Keratinocyte (primary cell): ENCODE measurements at regions not wholly inside any gene's neighbourhood (a gene's known extent, or its start where the extent isn't known, plus 50 kb on each side); places are given as distances from the start of the nearest gene placed in this dataset.

Experiments
- DNase-seq: peaks from one replicate; pipeline ENCODE4 v3.0.0-alpha.2; 2011; ENCODE audit warnings: low read depth, missing footprints, low spot score
- FAIRE-seq: peaks from 2 replicates; lab custom pipeline; 2011; peaks lifted over from hg19 to GRCh38; lab: Jason Lieb, UNC
- H2AFZ ChIP-seq: 2 replicates; pipeline ENCODE4 v1.6.0; 2012; ENCODE audit warnings: low read length, control low read depth, inconsistent platforms; ENCODE audit not compliant: control insufficient read depth
- H3K27ac ChIP-seq: 2 replicates; pipeline ENCODE4 v1.5.1; 2011; ENCODE audit warnings: low read length; ENCODE audit not compliant: control insufficient read depth, insufficient read depth
- H3K27me3 ChIP-seq: 3 replicates; pipeline ENCODE4 v1.6.0; 2011; ENCODE audit warnings: low read length; ENCODE audit not compliant: control insufficient read depth, insufficient read depth; ENCODE audit errors: extremely low read depth
- H3K36me3 ChIP-seq, 2 experiments: 2 replicates in 1 of 2; 3 replicates in 1 of 2; pipeline ENCODE4 v1.5.1; 2011; ENCODE audit warnings: low read length in 2 of 2, mild to moderate bottlenecking in 1 of 2; ENCODE audit not compliant: control insufficient read depth in 2 of 2, insufficient read depth in 2 of 2; ENCODE audit errors: extremely low read depth in 1 of 2
- H3K4me1 ChIP-seq: 3 replicates; pipeline ENCODE4 v1.5.1; 2011; ENCODE audit warnings: low read length; ENCODE audit not compliant: control insufficient read depth, insufficient read depth; ENCODE audit errors: extremely low read depth
- H3K4me2 ChIP-seq: 3 replicates; pipeline ENCODE4 v1.6.0; 2011; ENCODE audit warnings: low read depth, low read length; ENCODE audit not compliant: control insufficient read depth, insufficient read depth; ENCODE audit errors: extremely low read depth
- H3K4me3 ChIP-seq, 3 experiments: fragments of 200-600 bp in 1 of 3; sonication (generic) in 1 of 3; 2 replicates in 2 of 3; 3 replicates in 1 of 3; pipeline ENCODE4 v1.5.1; 2011 to 2016; ENCODE audit warnings: low read length in 3 of 3, mild to moderate bottlenecking in 3 of 3, control low read depth in 2 of 3, inconsistent platforms in 1 of 3, low read depth in 1 of 3, mixed read lengths in 1 of 3, mixed run types in 1 of 3, moderate library complexity in 1 of 3; ENCODE audit not compliant: control insufficient read depth in 2 of 3, insufficient read depth in 2 of 3; ENCODE audit errors: extremely low read depth in 1 of 3
- H3K79me2 ChIP-seq: 2 replicates; pipeline ENCODE4 v1.6.0; 2012; ENCODE audit warnings: low read length; ENCODE audit not compliant: control insufficient read depth, insufficient read depth
- H3K9ac ChIP-seq: 3 replicates; pipeline ENCODE4 v1.6.0; 2011; ENCODE audit warnings: low read length; ENCODE audit not compliant: control insufficient read depth, insufficient read depth; ENCODE audit errors: extremely low read depth
- H3K9me1 ChIP-seq: 3 replicates; pipeline ENCODE4 v1.6.0; 2011; ENCODE audit warnings: low read length; ENCODE audit not compliant: control insufficient read depth, insufficient read depth; ENCODE audit errors: extremely low read depth
- H3K9me3 ChIP-seq: 2 replicates; pipeline ENCODE4 v1.5.1; 2012; ENCODE audit warnings: low read depth, low read length; ENCODE audit not compliant: control insufficient read depth
- H4K20me1 ChIP-seq: 3 replicates; pipeline ENCODE4 v1.6.0; 2011; ENCODE audit warnings: low read length; ENCODE audit not compliant: control insufficient read depth, insufficient read depth; ENCODE audit errors: extremely low read depth
- CTCF ChIP-seq, 3 experiments: IDR thresholded peaks in 1 of 3; conservative IDR thresholded peaks in 1 of 3; optimal IDR thresholded peaks in 1 of 3; 2 replicates in 2 of 3; 3 replicates in 1 of 3; pipeline versions ENCODE3 to v1.5.1; 2011; ENCODE audit warnings: low read length in 3 of 3, mild to moderate bottlenecking in 3 of 3, moderate library complexity in 2 of 3, control low read depth in 1 of 3, inconsistent platforms in 1 of 3; ENCODE audit not compliant: insufficient read depth in 2 of 3; ENCODE audit errors: extremely low read depth in 1 of 3
- EZH2 ChIP-seq: IDR thresholded peaks from one replicate; pipeline ENCODE4 v1.6.1; 2012; ENCODE audit warnings: inconsistent platforms, mild to moderate bottlenecking, low read length, moderate library complexity
- dilution Hi-C: fragments of 300-500 bp; cut with MboI; formaldehyde crosslinking; loops from one replicate; pipeline ENCODE4 v1.7.0; 2020; ENCODE audit warnings: low sequenced_read_pairs; ENCODE audit not compliant: extremely low pct_ligation_motif_present

- TF ChIP-seq CTCF (optimal IDR thresholded peaks at IDR 0.05 in 1 of 3, IDR thresholded peaks at IDR 0.05 in 1 of 3, conservative IDR thresholded peaks at IDR 0.05 in 1 of 3; ENCODE audit: extremely low read depth in 1 of 3, insufficient read depth in 2 of 3, low read length in 3 of 3) (no peak), EZH2 (no peak)
- H4K20me1 ChIP-seq = no peaks in the 10 kb centered on the region
- H3K9ac ChIP-seq = no peak overlapping the region
- no peaks in the 10 kb centered on the region for H3K9me3 ChIP-seq
- H3K27ac ChIP-seq = no peak overlapping the region
- FAIRE-seq = no peak
- H3K9me1 ChIP-seq = no peaks in the 10 kb centered on the region
- peaks cover 20% of the 10 kb centered on the region for H3K27me3 ChIP-seq
- dilution Hi-C loops = no loop called here
- H3K4me3 ChIP-seq = no peak overlapping the region
- H3K79me2 ChIP-seq = no peaks in the 10 kb centered on the region
- no peak overlapping the region for H3K4me2 ChIP-seq
- no peaks in the 10 kb centered on the region for H3K4me1 ChIP-seq
- H2AFZ ChIP-seq = no peak overlapping the region
- no peaks in the 10 kb centered on the region for H3K36me3 ChIP-seq
- DNase-seq = no peak
Observed at GRCh38 chr22:44586999-44587736, 89.1 kb upstream of the RTL6 start.

DNA sequence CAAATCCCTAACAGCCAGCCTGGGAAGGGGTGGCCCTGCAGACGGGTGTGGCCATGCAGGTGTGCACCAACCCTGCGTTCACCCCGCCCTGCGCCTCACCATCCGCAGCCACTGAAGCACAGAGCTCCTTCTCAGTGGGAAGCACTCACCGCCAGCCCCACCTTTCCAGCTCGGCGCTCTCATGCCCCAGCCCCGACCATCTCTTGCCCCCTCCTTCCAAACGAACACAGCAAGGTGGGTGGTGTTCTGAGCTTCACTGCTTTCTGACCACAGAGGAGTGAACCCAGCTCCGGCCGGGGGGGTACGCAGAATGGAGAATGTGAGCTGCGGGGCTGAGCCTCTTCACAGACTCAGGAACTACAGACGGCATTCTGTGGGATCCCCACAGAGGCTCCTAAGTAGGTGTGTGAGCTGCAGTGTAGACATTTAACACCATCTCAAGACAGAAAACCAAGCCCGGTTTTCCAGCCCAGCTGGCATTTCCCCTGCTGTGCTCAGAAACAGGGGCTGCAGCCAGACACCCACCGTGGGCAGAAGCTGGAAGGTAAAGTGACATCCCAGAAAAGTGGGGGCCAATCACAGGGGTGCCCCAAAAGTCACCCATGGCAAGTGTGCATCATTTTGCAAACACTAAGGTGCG lies 88.4 kb upstream of the RTL6 start:
- H3K27ac ChIP-seq = no peak overlapping the region
- TF ChIP-seq CTCF (optimal IDR thresholded peaks at IDR 0.05 in 1 of 3, IDR thresholded peaks at IDR 0.05 in 1 of 3, conservative IDR thresholded peaks at IDR 0.05 in 1 of 3; ENCODE audit: extremely low read depth in 1 of 3, insufficient read depth in 2 of 3, low read length in 3 of 3) (no peak), EZH2 (peak; percentile 33)
- dilution Hi-C loops = no loop called here
- no peak overlapping the region for H3K9ac ChIP-seq
- H3K79me2 ChIP-seq = no peaks in the 10 kb centered on the region
- no peaks in the 10 kb centered on the region for H3K4me1 ChIP-seq
- no peaks in the 10 kb centered on the region for H3K9me3 ChIP-seq
- FAIRE-seq = no peak
- peaks cover 20% of the 10 kb centered on the region for H3K27me3 ChIP-seq
- no peak overlapping the region for H2AFZ ChIP-seq
- H3K4me3 ChIP-seq = no peak overlapping the region
- H4K20me1 ChIP-seq = no peaks in the 10 kb centered on the region
- no peaks in the 10 kb centered on the region for H3K9me1 ChIP-seq
- DNase-seq = no peak
- H3K36me3 ChIP-seq = no peaks in the 10 kb centered on the region
- no peak overlapping the region for H3K4me2 ChIP-seq
